ENCODE measurements at regions not wholly inside any gene's neighbourhood (a gene's known extent, or its start where the extent isn't known, plus 50 kb on each side); places are given as distances from the start of the nearest gene placed in this dataset.
A peak's percentile ranks its signal among the peaks of the same experiment; 100 is the strongest.

GRCh38 chr7:116363637-116364432 lies 135.7 kb upstream of the CAV2 start:
- CTCF ChIA-PET = no interaction called here
- TF ChIP-seq CTCF (conservative IDR thresholded peaks at IDR 0.05) (no peak), EZH2 (IDR thresholded peaks at IDR 0.05; ENCODE audit: low read depth) (no peak)
- DNase-seq = no peak
- no peaks in the 10 kb centered on the region for H3K79me2 ChIP-seq (ENCODE audit: low read depth)
- H3K4me3 ChIP-seq = no peak overlapping the region
- peak overlapping the region; percentile 57 for H3K27ac ChIP-seq
- no peaks in the 10 kb centered on the region for H3K9me2 ChIP-seq (ENCODE audit: insufficient read depth)
- H3K4me1 ChIP-seq (replicated peaks; ENCODE audit: insufficient read depth) = peaks cover 15% of the 10 kb centered on the region
- no TSS peak for BruUV-seq (replicated peaks)
- intact Hi-C loops (cut with micrococcal nuclease; ENCODE audit: unreplicated experiment) = no loop called here
- H3F3A ChIP-seq (ENCODE audit: insufficient read depth, low read depth) = no peaks in the 10 kb centered on the region
- H3K27me3 ChIP-seq (ENCODE audit: insufficient read depth, low read depth) = no peaks in the 10 kb centered on the region
- H2AFZ ChIP-seq = no peak overlapping the region; the same call in 1 of the 2 replicates
- H4K20me1 ChIP-seq (ENCODE audit: insufficient read depth) = no peaks in the 10 kb centered on the region
- H3K9me3 ChIP-seq (ENCODE audit: insufficient read depth, low read depth) = peaks cover 10% of the 10 kb centered on the region; the same call in 1 of the 2 replicates
- H3K36me3 ChIP-seq (ENCODE audit: low read depth) = no peaks in the 10 kb centered on the region
- POLR2A ChIA-PET (ENCODE audit: unreplicated experiment) = no interaction called here
- H3K4me2 ChIP-seq = 0 out of 2 replicates have a peak overlapping the region, but pooled peaks have one; percentile 6

GRCh38 chr7:116364469-116364868 lies 135.1 kb upstream of the CAV2 start:
- Histone ChIP-seq H3K27me3 (ENCODE audit: insufficient read depth, low read depth) (no peaks in the 10 kb centered on the region), H3K27ac (peak overlapping the region; percentile 57), H3K4me3 (no peak overlapping the region), H3F3A (ENCODE audit: insufficient read depth, low read depth) (no peaks in the 10 kb centered on the region), H3K4me2 (no peak overlapping the region), H3K36me3 (ENCODE audit: low read depth) (no peaks in the 10 kb centered on the region), H3K9me2 (ENCODE audit: insufficient read depth) (no peaks in the 10 kb centered on the region), H4K20me1 (ENCODE audit: insufficient read depth) (no peaks in the 10 kb centered on the region), H3K9me3 (ENCODE audit: insufficient read depth, low read depth) (peaks cover 10% of the 10 kb centered on the region; the same call in 1 of the 2 replicates), H3K4me1 (replicated peaks; ENCODE audit: insufficient read depth) (peaks cover 15% of the 10 kb centered on the region), H2AFZ (no peak overlapping the region), H3K79me2 (ENCODE audit: low read depth) (no peaks in the 10 kb centered on the region)
- TF ChIP-seq CTCF (conservative IDR thresholded peaks at IDR 0.05) (no peak), EZH2 (IDR thresholded peaks at IDR 0.05; ENCODE audit: low read depth) (no peak)
- intact Hi-C loops (cut with micrococcal nuclease; ENCODE audit: unreplicated experiment) = no loop called here
- ChIA-PET POLR2A (ENCODE audit: unreplicated experiment) (no interaction called here), CTCF (no interaction called here)
- no TSS peak for BruUV-seq (replicated peaks)
- DNase-seq = no peak

- ChIA-PET CTCF (no interaction called here), POLR2A (ENCODE audit: unreplicated experiment) (no interaction called here)
- Histone ChIP-seq H3K79me2 (ENCODE audit: low read depth) (no peaks in the 10 kb centered on the region), H3K9me2 (ENCODE audit: insufficient read depth) (no peaks in the 10 kb centered on the region), H3F3A (ENCODE audit: insufficient read depth, low read depth) (no peaks in the 10 kb centered on the region), H2AFZ (no peak overlapping the region), H3K4me3 (no peak overlapping the region), H3K36me3 (ENCODE audit: low read depth) (no peaks in the 10 kb centered on the region), H3K9me3 (ENCODE audit: insufficient read depth, low read depth) (peaks cover 3% of the 10 kb centered on the region; the same call in 1 of the 2 replicates), H3K4me1 (replicated peaks; ENCODE audit: insufficient read depth) (peaks cover 15% of the 10 kb centered on the region), H3K27ac (no peak overlapping the region), H4K20me1 (ENCODE audit: insufficient read depth) (no peaks in the 10 kb centered on the region), H3K27me3 (ENCODE audit: insufficient read depth, low read depth) (no peaks in the 10 kb centered on the region), H3K4me2 (no peak overlapping the region)
- DNase-seq = no peak
- no peak for TF ChIP-seq EZH2 (IDR thresholded peaks at IDR 0.05; ENCODE audit: low read depth)
- no peak for TF ChIP-seq CTCF (conservative IDR thresholded peaks at IDR 0.05)
- BruUV-seq (replicated peaks) = no TSS peak
- intact Hi-C loops (cut with micrococcal nuclease; ENCODE audit: unreplicated experiment) = loop anchor here (2.0 kb wide), 1 partner anchor 29 kb away; no protein-coding TSS in a partner anchor
These were observed 133.7 kb upstream of the CAV2 start for GRCh38 chr7:116365797-116366196.

Data from PC-9 (cell line).